DND-41 (cell line): ENCODE measurements at regions not wholly inside any gene's neighbourhood (a gene's known extent, or its start where the extent isn't known, plus 50 kb on each side); places are given as distances from the start of the nearest gene placed in this dataset.

Experiments used
- ATAC-seq: fragments of 200-7000 bp; cut with Tn5 transposase; 3 replicates; pipeline ENCODE4 v1.9.1; 2021; ENCODE audit warnings: low read depth; ENCODE audit not compliant: insufficient read depth
- DNase-seq: peaks from one replicate; pipeline ENCODE4 v3.0.0-alpha.2; 2020
- H2AFZ ChIP-seq: 2 replicates; pipeline ENCODE4 v1.6.0; 2012; ENCODE audit warnings: low read depth, low read length
- H3K27ac ChIP-seq: 2 replicates; pipeline ENCODE4 v1.5.1; 2012; ENCODE audit warnings: low read length, inconsistent platforms
- H3K27me3 ChIP-seq: fragments of 200-600 bp; sonication (generic); 2 replicates; pipeline ENCODE4 v1.6.0; 2012; ENCODE audit warnings: low read length, mild to moderate bottlenecking, inconsistent platforms; ENCODE audit not compliant: insufficient read depth, poor library complexity
- H3K36me3 ChIP-seq: 2 replicates; pipeline ENCODE4 v1.5.1; 2012; ENCODE audit warnings: low read length, inconsistent platforms; ENCODE audit not compliant: insufficient read depth
- H3K4me1 ChIP-seq: 2 replicates; pipeline ENCODE4 v1.5.1; 2012; ENCODE audit warnings: mild to moderate bottlenecking, low read length; ENCODE audit not compliant: insufficient read depth
- H3K4me2 ChIP-seq: 2 replicates; pipeline ENCODE4 v1.6.0; 2012; ENCODE audit warnings: mild to moderate bottlenecking, moderate library complexity, low read length, inconsistent platforms; ENCODE audit not compliant: insufficient read depth
- H3K4me3 ChIP-seq, 2 experiments: fragments of 200-600 bp in 1 of 2; shearing (Covaris generic) in 1 of 2; 2 replicates each; pipeline ENCODE4 v1.5.1; 2012 to 2016; ENCODE audit warnings: inconsistent platforms in 2 of 2, low read length in 2 of 2, mild to moderate bottlenecking in 2 of 2, low read depth in 1 of 2, moderate library complexity in 1 of 2
- H3K79me2 ChIP-seq: 2 replicates; pipeline ENCODE4 v1.6.0; 2012; ENCODE audit warnings: low read length, inconsistent platforms; ENCODE audit not compliant: insufficient read depth
- H3K9ac ChIP-seq: 2 replicates; pipeline ENCODE4 v1.6.0; 2012; ENCODE audit warnings: low read depth, mild to moderate bottlenecking, inconsistent platforms, low read length, moderate library complexity
- H3K9me3 ChIP-seq: 2 replicates; pipeline ENCODE4 v1.5.1; 2012; ENCODE audit warnings: low read length, moderate library complexity, mild to moderate bottlenecking, inconsistent platforms; ENCODE audit not compliant: insufficient read depth, severe bottlenecking
- H4K20me1 ChIP-seq: 2 replicates; pipeline ENCODE4 v1.6.0; 2012; ENCODE audit warnings: low read length; ENCODE audit not compliant: insufficient read depth
- EZH2 ChIP-seq: IDR thresholded peaks from 3 replicates; pipeline ENCODE4 v1.6.1; 2012; ENCODE audit warnings: borderline replicate concordance, low read depth, mild to moderate bottlenecking, moderate library complexity, low read length, inconsistent platforms; ENCODE audit not compliant: severe bottlenecking
- TF ChIP-seq, protein P1 (sequence below): IDR thresholded peaks from 2 replicates; pipeline ENCODE4 v1.5.1; 2012; ENCODE audit warnings: borderline replicate concordance, low read length, moderate library complexity, mild to moderate bottlenecking; ENCODE audit not compliant: poor library complexity, severe bottlenecking; ENCODE audit errors: extremely low read depth

DNA sequence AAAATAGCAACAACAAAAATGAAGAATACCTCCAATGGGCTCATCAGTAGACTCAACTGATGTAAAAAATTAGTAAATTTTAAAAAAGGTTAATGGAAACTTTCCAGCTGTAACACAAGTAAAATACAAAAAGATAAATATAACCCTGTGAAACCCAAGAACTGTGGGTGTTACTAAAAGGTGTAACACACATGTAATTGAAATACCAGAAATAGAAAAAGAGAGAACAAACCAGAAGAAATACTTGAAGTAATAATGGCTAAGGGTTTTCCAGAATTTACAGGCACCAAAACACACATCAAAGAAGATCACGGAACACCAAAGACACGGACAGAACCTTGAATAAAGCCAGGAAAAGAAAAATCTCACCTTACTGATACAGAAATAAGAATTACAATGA is 590.6 kb upstream of the RAB6C start:
- TF ChIP-seq EZH2: no peak
- TF ChIP-seq, protein P1, sequence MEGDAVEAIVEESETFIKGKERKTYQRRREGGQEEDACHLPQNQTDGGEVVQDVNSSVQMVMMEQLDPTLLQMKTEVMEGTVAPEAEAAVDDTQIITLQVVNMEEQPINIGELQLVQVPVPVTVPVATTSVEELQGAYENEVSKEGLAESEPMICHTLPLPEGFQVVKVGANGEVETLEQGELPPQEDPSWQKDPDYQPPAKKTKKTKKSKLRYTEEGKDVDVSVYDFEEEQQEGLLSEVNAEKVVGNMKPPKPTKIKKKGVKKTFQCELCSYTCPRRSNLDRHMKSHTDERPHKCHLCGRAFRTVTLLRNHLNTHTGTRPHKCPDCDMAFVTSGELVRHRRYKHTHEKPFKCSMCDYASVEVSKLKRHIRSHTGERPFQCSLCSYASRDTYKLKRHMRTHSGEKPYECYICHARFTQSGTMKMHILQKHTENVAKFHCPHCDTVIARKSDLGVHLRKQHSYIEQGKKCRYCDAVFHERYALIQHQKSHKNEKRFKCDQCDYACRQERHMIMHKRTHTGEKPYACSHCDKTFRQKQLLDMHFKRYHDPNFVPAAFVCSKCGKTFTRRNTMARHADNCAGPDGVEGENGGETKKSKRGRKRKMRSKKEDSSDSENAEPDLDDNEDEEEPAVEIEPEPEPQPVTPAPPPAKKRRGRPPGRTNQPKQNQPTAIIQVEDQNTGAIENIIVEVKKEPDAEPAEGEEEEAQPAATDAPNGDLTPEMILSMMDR: no peak
- DNase-seq: no peak
- no peaks in the 10 kb centered on the region for H3K4me1 ChIP-seq
- no peak overlapping the region for H3K27ac ChIP-seq
- H3K9ac ChIP-seq: no peak overlapping the region
- H4K20me1 ChIP-seq: no peaks in the 10 kb centered on the region
- no peak for ATAC-seq
- H3K36me3 ChIP-seq: no peaks in the 10 kb centered on the region
- H3K4me2 ChIP-seq: no peak overlapping the region
- H3K9me3 ChIP-seq: no peaks in the 10 kb centered on the region
- no peak overlapping the region for H2AFZ ChIP-seq
- H3K27me3 ChIP-seq: no peaks in the 10 kb centered on the region
- H3K79me2 ChIP-seq: no peaks in the 10 kb centered on the region
- H3K4me3 ChIP-seq: no peak overlapping the region

DNA sequence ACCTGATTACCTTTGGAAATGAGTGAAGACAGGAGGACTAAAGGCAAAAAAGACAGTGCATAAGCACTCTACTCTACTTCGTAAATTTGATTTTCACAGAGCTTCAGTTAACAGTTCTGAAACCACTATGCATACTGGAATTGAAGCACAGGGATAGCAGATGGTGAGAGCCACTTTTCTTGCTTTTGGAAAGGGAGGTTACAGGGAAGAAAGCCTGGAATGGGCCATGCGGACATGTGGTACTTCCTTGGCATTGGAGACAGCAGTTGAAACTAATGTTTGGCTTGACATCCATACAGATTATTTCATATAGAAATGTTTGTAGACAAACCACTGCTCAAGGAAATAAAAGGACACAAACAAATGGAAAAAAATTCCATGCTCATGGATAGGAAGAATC is 585.6 kb upstream of the RAB6C start:
- no peak for DNase-seq

DNA sequence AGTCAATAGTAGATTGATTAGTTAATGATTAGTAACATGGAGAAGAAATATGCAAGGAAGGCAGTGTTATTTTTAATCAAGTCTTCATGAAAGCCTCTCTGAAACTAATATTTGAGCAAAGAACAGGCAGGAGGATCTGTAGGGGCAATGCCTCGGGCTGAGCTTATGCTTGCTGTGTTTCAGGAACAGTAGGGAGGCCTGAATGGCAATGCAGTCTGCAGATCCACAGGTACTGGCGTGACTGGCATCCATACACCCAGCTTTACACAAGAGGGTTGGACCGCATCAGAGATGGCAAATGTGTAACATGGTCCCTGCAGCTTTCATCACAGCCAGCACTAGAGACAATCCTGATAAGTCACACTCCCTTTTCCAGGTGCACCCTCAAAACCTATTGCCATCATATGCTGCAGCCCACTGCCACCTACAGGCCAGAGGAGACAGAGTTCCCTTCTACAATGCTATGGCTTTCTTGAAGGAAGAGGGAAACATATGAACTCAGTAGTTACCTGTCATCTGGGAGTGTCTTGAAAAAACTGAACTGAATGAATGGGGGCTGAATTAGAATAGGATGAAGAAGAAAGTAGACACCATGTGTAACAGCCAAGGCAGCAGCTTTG is 582.4 kb upstream of the RAB6C start:
- Histone ChIP-seq H4K20me1 (no peaks in the 10 kb centered on the region), H3K9ac (no peak overlapping the region)
- ATAC-seq: peak; percentile 85

More for the DNA sequence above, 585.6 kb upstream of the RAB6C start:
- no peaks in the 10 kb centered on the region for H3K36me3 ChIP-seq
- no peak for ATAC-seq
- H3K9me3 ChIP-seq: no peaks in the 10 kb centered on the region
- H3K27me3 ChIP-seq: no peaks in the 10 kb centered on the region
- H2AFZ ChIP-seq: no peak overlapping the region
- no peaks in the 10 kb centered on the region for H4K20me1 ChIP-seq
- no peak overlapping the region for H3K27ac ChIP-seq
- H3K79me2 ChIP-seq: no peaks in the 10 kb centered on the region
- no peak for TF ChIP-seq EZH2
- TF ChIP-seq, protein P1: no peak
- H3K9ac ChIP-seq: no peak overlapping the region
- no peak overlapping the region for H3K4me2 ChIP-seq
- no peak overlapping the region for H3K4me3 ChIP-seq
- no peaks in the 10 kb centered on the region for H3K4me1 ChIP-seq

More for the DNA sequence above, 582.4 kb upstream of the RAB6C start:
- Histone ChIP-seq H3K9me3 (no peaks in the 10 kb centered on the region), H3K4me3 (no peak overlapping the region), H2AFZ (no peak overlapping the region), H3K36me3 (no peaks in the 10 kb centered on the region), H3K4me1 (no peaks in the 10 kb centered on the region), H3K79me2 (no peaks in the 10 kb centered on the region), H3K4me2 (no peak overlapping the region), H3K27me3 (no peaks in the 10 kb centered on the region), H3K27ac (no peak overlapping the region)
- DNase-seq: peak; percentile 57
- TF ChIP-seq EZH2: no peak
- TF ChIP-seq, protein P1: peak; percentile 87
